LNCaP clone FGC (cell line): ENCODE measurements at regions not wholly inside any gene's neighbourhood (a gene's known extent, or its start where the extent isn't known, plus 50 kb on each side); places are given as distances from the start of the nearest gene placed in this dataset.

Experiments used
- DNase-seq: peaks from one replicate; pipeline ENCODE4 v3.0.0-alpha.2; 2011; ENCODE audit warnings: low read depth
- H3K4me3 ChIP-seq: 2 replicates; pipeline ENCODE4 v1.5.1; 2011; ENCODE audit warnings: mild to moderate bottlenecking, low read depth, low read length, control low read depth
- CTCF ChIP-seq: IDR thresholded peaks from 2 replicates; pipeline ENCODE4 v1.5.1; 2012; ENCODE audit warnings: mild to moderate bottlenecking; ENCODE audit not compliant: control insufficient read depth, insufficient read depth; ENCODE audit errors: extremely low read depth

- no peak for DNase-seq
- no peak for TF ChIP-seq CTCF
- H3K4me3 ChIP-seq = no peak overlapping the region
These were observed 343.1 kb upstream of the CDH2 start for GRCh38 chr18:28519997-28520396.

- no peak for TF ChIP-seq CTCF
- no peak overlapping the region for H3K4me3 ChIP-seq
- DNase-seq = no peak
These were observed 337.8 kb upstream of the CDH2 start for GRCh38 chr18:28514699-28515098.

- DNase-seq = no peak
- H3K4me3 ChIP-seq = no peak overlapping the region
- no peak for TF ChIP-seq CTCF
These were observed 335.4 kb upstream of the CDH2 start for GRCh38 chr18:28512357-28512756.

GRCh38 chr18:28511413-28511821 is 334.5 kb upstream of the CDH2 start:
- TF ChIP-seq CTCF = no peak
- no peak overlapping the region for H3K4me3 ChIP-seq
- DNase-seq = no peak

GRCh38 chr18:28510210-28510609 is 333.3 kb upstream of the CDH2 start:
- no peak for DNase-seq
- no peak overlapping the region for H3K4me3 ChIP-seq
- TF ChIP-seq CTCF = no peak

- no peak overlapping the region for H3K4me3 ChIP-seq
- no peak for TF ChIP-seq CTCF
- DNase-seq = no peak
These were observed 327.1 kb upstream of the CDH2 start for GRCh38 chr18:28504066-28504465.

GRCh38 chr18:28494151-28494550 is 317.2 kb upstream of the CDH2 start:
- DNase-seq = no peak
- no peak for TF ChIP-seq CTCF
- no peak overlapping the region for H3K4me3 ChIP-seq
